Aorta (tissue), 5 donors: ENCODE measurements at regions not wholly inside any gene's neighbourhood (a gene's known extent, or its start where the extent isn't known, plus 50 kb on each side); places are given as distances from the start of the nearest gene placed in this dataset.

Source experiments
- ATAC-seq: fragments of 200-7000 bp; cut with Tn5 transposase; one replicate; pipeline ENCODE4 v1.9.1; 2022; ENCODE audit warnings: moderate library complexity; ENCODE audit not compliant: low FRiP score
- DNase-seq, 2 donors: peaks; one replicate each; pipeline ENCODE4 v3.0.0-alpha.2; 2020
- H3K27ac ChIP-seq, 2 donors: one replicate each; pipeline ENCODE4 v1.5.1; 2013; ENCODE audit warnings: low read length in 2 of 2, mild to moderate bottlenecking in 2 of 2, moderate library complexity in 2 of 2, control low read depth in 1 of 2, inconsistent platforms in 1 of 2, low read depth in 1 of 2
- H3K27me3 ChIP-seq, 2 donors: one replicate each; pipeline ENCODE4 v1.6.1; 2013; ENCODE audit warnings: control low read depth in 1 of 2, low read length in 1 of 2, mild to moderate bottlenecking in 1 of 2, moderate library complexity in 1 of 2; ENCODE audit not compliant: insufficient read depth in 2 of 2, control insufficient read depth in 1 of 2
- H3K36me3 ChIP-seq, 2 donors: one replicate each; pipeline ENCODE4 v1.6.1; 2013; ENCODE audit warnings: control low read depth in 1 of 2, low read length in 1 of 2, mild to moderate bottlenecking in 1 of 2; ENCODE audit not compliant: insufficient read depth in 2 of 2, control insufficient read depth in 1 of 2
- H3K4me1 ChIP-seq, 2 donors: one replicate each; pipeline ENCODE4 v1.6.1; 2013; ENCODE audit warnings: low read length in 2 of 2, control low read depth in 1 of 2, mild to moderate bottlenecking in 1 of 2, moderate library complexity in 1 of 2; ENCODE audit not compliant: insufficient read depth in 2 of 2, control insufficient read depth in 1 of 2
- H3K4me3 ChIP-seq, 2 donors: one replicate each; pipeline ENCODE4 v1.5.1; 2013; ENCODE audit warnings: low read length in 2 of 2, control low read depth in 1 of 2, mild to moderate bottlenecking in 1 of 2
- H3K9me3 ChIP-seq: one replicate; pipeline ENCODE4 v1.6.1; 2013; ENCODE audit warnings: mild to moderate bottlenecking, low read length; ENCODE audit not compliant: control insufficient read depth
- WGBS, 2 donors: extraction: QIAGEN DNeasy Blood & Tissue Kit; methylation state at CpG; one replicate each; pipeline ENCODE4 v1.1.7; 2013; 5-methylcytosine and 5-hydroxymethylcytosine counted together
- intact Hi-C, 2 donors: fragments of 100-400 bp; cut with DNase I; formaldehyde crosslinking; loops; one replicate each; pipeline versions ENCODE4 v1.14.2 to v1.15.0; 2022
- donor health status: healthy with polysubstance abuse.
- donor health status: Bipolar disorder and iron deficiency.
- donor health status: DM: no; HTN: no; CAD: no.
- donor health status: DM: no; HTN: no; CAD: no.
- donor health status: DM: yes; HTN: yes; CAD: no.

- intact Hi-C loops: no loop called here
- Histone ChIP-seq H3K4me1 (no peaks in the 10 kb centered on the region), H3K9me3 (peaks cover 2% of the 10 kb centered on the region), H3K27ac (no peak overlapping the region), H3K4me3 (no peak overlapping the region), H3K36me3 (no peaks in the 10 kb centered on the region), H3K27me3 (peaks cover 0 to 1% of the 10 kb centered on the region in 2 donors)
- ATAC-seq: no peak
- 38 to 48% methylated on average over 10 of the region's 10 CpGs for WGBS, 2 donors
- DNase-seq: no peak
Observed at GRCh38 chr6:14912226-14912625, 333.6 kb upstream of the JARID2 start.

GRCh38 chr6:14912706-14913105 is 333.2 kb upstream of the JARID2 start:
- intact Hi-C loops: no loop called here
- peaks cover 0 to 1% of the 10 kb centered on the region in 2 donors for H3K27me3 ChIP-seq
- H3K4me3 ChIP-seq: no peak overlapping the region
- H3K4me1 ChIP-seq: no peaks in the 10 kb centered on the region
- H3K9me3 ChIP-seq: peaks cover 2% of the 10 kb centered on the region
- DNase-seq: no peak
- no peaks in the 10 kb centered on the region for H3K36me3 ChIP-seq
- no peak overlapping the region for H3K27ac ChIP-seq
- ATAC-seq: no peak
- 88 to 94% methylated on average over 2 of the region's 2 CpGs for WGBS, 2 donors

DNA sequence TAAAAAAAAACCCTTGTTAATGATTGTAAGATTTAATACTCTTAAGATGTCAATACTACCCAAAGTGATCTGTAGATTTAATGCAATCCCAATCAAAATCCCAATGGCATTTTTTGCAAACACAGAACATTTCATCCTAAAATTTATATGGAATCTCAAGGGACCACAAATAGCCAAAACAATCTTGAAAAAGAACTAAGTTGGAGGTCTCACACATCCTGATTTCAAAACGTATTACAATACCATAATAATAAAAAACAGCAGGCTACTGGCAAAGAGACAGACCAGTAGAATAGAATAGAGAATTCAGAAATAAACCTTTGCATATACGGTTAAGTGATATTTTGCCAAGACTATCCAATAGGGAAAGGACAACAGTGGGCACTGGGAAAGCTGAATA is 331.9 kb upstream of the JARID2 start:
- H3K27me3 ChIP-seq: peaks cover 0 to 1% of the 10 kb centered on the region in 2 donors
- ATAC-seq (no peak), DNase-seq (no peak)
- peaks cover 2% of the 10 kb centered on the region for H3K9me3 ChIP-seq
- WGBS, 2 donors: 67 to 70% methylated on average over 2 of the region's 2 CpGs
- H3K4me1 ChIP-seq: no peaks in the 10 kb centered on the region
- no peak overlapping the region for H3K27ac ChIP-seq
- intact Hi-C loops: no loop called here
- H3K4me3 ChIP-seq: no peak overlapping the region
- H3K36me3 ChIP-seq: no peaks in the 10 kb centered on the region

DNA sequence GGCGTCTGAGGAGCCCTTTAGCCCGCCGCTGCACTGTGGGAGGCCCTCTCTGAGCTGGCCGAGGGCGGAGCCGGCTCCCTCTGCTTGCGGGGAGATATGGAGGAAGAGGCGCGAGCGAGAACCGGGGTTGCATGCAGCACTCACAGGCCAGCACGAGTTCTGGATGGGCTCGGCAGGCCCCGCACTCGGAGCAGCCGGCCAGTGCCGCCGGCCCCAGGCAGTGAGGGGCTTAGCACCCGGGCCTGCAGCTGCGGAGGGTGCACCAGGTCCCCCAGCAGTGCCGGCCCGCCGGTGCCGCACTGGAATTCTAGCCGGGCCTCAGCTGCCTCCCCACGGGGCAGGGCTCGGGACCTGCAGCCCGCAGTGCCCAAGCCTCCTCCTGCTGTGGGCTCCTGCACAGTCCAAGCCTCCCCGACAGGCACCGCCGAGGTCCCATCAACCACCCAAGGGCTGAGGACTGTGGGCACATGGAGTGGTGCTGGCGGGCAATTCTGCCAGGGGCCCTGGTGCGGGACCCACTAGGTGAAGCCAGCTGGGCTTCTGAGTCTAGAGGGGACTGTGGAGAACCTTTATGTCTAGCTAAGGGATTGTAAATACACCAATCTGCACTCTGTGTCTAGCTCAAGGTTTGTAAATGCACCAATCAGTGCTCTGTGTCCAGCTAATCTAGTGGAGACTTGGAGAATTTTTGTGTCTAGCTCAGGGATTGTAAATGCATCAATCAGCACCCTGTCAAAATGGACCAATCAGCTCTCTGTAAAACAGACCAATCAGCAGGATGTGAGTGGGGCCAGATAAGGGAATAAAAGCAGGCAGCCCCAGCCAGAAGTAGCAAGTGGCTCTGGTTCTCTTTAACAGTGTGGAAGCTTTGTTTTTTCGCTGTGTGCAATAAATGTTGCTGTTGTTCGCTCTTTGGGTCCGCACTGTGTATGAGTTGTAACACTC is 329.7 kb upstream of the JARID2 start:
- no peak for DNase-seq
- intact Hi-C loops: no loop called here
- no peak for ATAC-seq
- Histone ChIP-seq H3K9me3 (no peaks in the 10 kb centered on the region), H3K27me3 (peaks cover 0 to 1% of the 10 kb centered on the region in 2 donors), H3K4me1 (no peaks in the 10 kb centered on the region), H3K27ac (no peak overlapping the region), H3K36me3 (no peaks in the 10 kb centered on the region), H3K4me3 (no peak overlapping the region)
- 94 to 95% methylated on average over 25 to 36 of the region's 36 CpGs for WGBS, 2 donors

DNA sequence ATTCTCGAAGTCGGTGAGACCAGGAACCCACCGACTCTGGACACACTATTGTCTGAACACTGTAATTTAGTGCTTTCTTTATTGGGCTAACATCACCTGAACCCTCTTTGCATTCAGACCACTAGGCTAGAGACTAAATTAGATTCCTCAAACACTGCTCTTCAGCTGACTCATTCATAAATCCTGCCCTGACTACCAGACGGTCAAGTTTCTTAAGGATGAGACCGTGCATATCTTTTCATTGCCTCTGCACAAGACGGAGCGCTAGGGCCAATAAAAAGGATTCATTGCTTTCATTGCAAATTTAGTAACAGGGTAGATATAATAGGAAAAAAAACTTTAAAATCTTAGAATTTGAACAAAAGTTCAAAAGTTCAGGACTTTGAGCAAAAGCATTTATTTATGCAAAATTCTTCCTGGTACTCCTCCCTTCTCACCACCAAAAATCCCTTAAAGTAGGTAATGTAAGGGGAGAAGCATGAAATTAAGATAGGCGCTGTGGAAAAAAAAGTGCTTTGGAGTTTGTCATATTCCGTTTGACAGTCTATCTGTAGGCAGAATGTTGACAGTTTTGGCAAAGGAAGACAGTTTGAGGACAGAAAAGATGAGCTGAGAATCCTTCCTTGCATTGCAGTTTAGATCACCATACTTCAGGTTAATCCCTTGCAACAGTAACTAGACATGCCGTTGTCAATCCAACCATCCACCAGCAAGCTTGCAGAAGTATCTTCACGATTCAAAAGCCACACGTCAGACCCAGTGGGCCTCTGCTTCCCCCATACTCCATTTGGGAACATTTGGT is 328.6 kb upstream of the JARID2 start:
- Histone ChIP-seq H3K27me3 (no peaks in the 10 kb centered on the region), H3K9me3 (no peaks in the 10 kb centered on the region), H3K27ac (no peak overlapping the region), H3K4me3 (no peak overlapping the region), H3K36me3 (no peaks in the 10 kb centered on the region), H3K4me1 (no peaks in the 10 kb centered on the region)
- intact Hi-C loops: no loop called here
- DNase-seq (no peak), ATAC-seq (no peak)
- 71 to 73% methylated on average over 12 of the region's 12 CpGs for WGBS, 2 donors

- no peak for ATAC-seq
- intact Hi-C loops: no loop called here
- DNase-seq: no peak
- no peak overlapping the region for H3K27ac ChIP-seq
- 85 to 91% methylated on average over 16 of the region's 16 CpGs for WGBS, 2 donors
- H3K9me3 ChIP-seq: no peaks in the 10 kb centered on the region
- H3K4me3 ChIP-seq: no peak overlapping the region
- no peaks in the 10 kb centered on the region for H3K36me3 ChIP-seq
- H3K4me1 ChIP-seq: no peaks in the 10 kb centered on the region
- H3K27me3 ChIP-seq: no peaks in the 10 kb centered on the region
Observed at GRCh38 chr6:14918200-14918907, 327.5 kb upstream of the JARID2 start.

DNA sequence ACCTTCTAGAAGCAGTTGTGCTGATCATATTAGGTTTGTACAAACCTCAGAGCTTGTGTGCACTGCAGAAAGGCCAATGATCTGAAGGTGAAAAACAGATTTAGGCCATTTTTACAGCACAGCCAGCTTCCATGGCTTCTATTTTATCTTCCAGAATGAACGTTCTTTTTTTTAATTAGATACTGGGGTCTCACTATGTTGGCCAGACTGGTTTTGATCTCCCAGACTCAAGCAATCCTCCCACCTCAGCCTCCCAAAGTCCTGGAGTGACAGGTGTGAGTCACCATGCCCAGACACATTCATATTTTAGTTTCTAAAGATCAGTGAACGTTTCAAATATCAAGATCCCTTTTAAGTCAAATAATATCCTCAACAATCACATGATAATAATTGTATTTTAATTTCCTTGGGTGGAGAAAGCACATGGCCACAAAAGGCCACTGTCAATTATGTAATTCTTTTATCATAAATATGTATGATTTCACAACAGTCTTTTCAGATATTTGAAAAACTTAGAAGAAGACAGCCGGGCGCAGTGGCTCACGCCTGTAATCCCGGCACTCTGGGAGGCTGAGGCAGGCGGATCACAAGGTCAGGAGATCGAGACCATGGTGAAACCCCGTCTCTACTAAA is 326.7 kb upstream of the JARID2 start:
- no peaks in the 10 kb centered on the region for H3K36me3 ChIP-seq
- no peak for DNase-seq
- no peak for ATAC-seq
- intact Hi-C loops: no loop called here
- H3K27me3 ChIP-seq: no peaks in the 10 kb centered on the region
- no peak overlapping the region for H3K27ac ChIP-seq
- no peaks in the 10 kb centered on the region for H3K9me3 ChIP-seq
- WGBS, 2 donors: 86% methylated on average over 9 of the region's 9 CpGs
- no peak overlapping the region for H3K4me3 ChIP-seq
- no peaks in the 10 kb centered on the region for H3K4me1 ChIP-seq

DNA sequence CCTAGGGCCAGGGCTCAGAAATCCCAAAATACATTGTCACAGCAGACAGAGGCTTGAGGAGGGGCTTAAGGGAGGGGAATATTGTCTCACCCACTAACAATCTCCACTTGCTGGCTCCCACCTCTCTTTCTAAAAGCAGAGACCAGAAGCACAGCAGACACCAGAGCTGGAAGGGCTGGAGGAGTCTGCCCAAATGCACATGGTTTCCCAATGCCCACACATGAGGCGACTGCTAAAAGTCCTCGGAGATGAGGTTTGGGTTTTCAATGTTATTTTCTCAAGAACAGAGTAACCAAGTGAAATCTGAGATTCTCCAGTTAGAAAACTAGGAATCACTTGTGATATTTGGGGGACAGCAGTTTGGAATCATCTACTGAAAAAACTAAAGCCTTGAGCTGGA is 325.6 kb upstream of the JARID2 start:
- Histone ChIP-seq H3K9me3 (no peaks in the 10 kb centered on the region), H3K27me3 (no peaks in the 10 kb centered on the region), H3K4me1 (peaks cover 0 to 10% of the 10 kb centered on the region in 2 donors), H3K27ac (no peak overlapping the region), H3K36me3 (no peaks in the 10 kb centered on the region), H3K4me3 (no peak overlapping the region)
- ATAC-seq (no peak), DNase-seq (no peak)
- 77 to 92% methylated on average over 2 of the region's 2 CpGs for WGBS, 2 donors
- intact Hi-C loops: no loop called here
